SK-N-SH treated with all-trans-retinoic acid at 6 μM for 48 hours (cell line): ENCODE measurements at regions not wholly inside any gene's neighbourhood (a gene's known extent, or its start where the extent isn't known, plus 50 kb on each side); places are given as distances from the start of the nearest gene placed in this dataset.

Experiments
- ATAC-seq: fragments of 200-7000 bp; cut with Tn5 transposase; 3 replicates; pipeline ENCODE4 v1.9.1; 2020; ENCODE audit warnings: mild to moderate bottlenecking, moderate library complexity
- ARNTL ChIP-seq: fragments of 450-650 bp; formaldehyde crosslinking; IDR thresholded peaks from 2 replicates; pipeline ENCODE4 v1.5.0; 2020; ENCODE audit warnings: low read depth, mild to moderate bottlenecking, moderate library complexity, borderline replicate concordance
- BACH2 ChIP-seq: fragments of 250-450 bp; sonication (Bioruptor Pico); IDR thresholded peaks from 2 replicates; pipeline ENCODE4 v1.9.0; 2021; ENCODE audit warnings: mild to moderate bottlenecking, borderline replicate concordance
- CSDC2 ChIP-seq: fragments of 250-450 bp; sonication (Bioruptor Pico); IDR thresholded peaks from 2 replicates; pipeline ENCODE4 v1.5.0; 2020; ENCODE audit warnings: mild to moderate bottlenecking, moderate library complexity
- ESRRG ChIP-seq: fragments of 250-450 bp; sonication (Bioruptor Pico); IDR thresholded peaks from 2 replicates; pipeline ENCODE4 v1.6.1; 2021; ENCODE audit warnings: mild to moderate bottlenecking
- GLIS3 ChIP-seq: fragments of 250-450 bp; sonication (Bioruptor Pico); IDR thresholded peaks from 2 replicates; pipeline ENCODE4 v1.5.0; 2020; ENCODE audit warnings: mild to moderate bottlenecking, moderate library complexity
- ISL1 ChIP-seq: fragments of 250-450 bp; sonication (Bioruptor Pico); IDR thresholded peaks from 2 replicates; pipeline ENCODE4 v2.1.2; 2022; ENCODE audit warnings: mild to moderate bottlenecking, moderate library complexity
- OSR1 ChIP-seq: fragments of 250-450 bp; sonication (Bioruptor Pico); IDR thresholded peaks from 2 replicates; pipeline ENCODE4 v1.8.0; 2022; ENCODE audit warnings: moderate library complexity, mild to moderate bottlenecking, inconsistent platforms
- PPARA ChIP-seq: fragments of 250-450 bp; sonication (Bioruptor Pico); IDR thresholded peaks from 2 replicates; pipeline ENCODE4 v1.5.0; 2020; ENCODE audit warnings: mild to moderate bottlenecking, borderline replicate concordance
- RARB ChIP-seq: fragments of 250-450 bp; sonication (Bioruptor Pico); IDR thresholded peaks from 2 replicates; pipeline ENCODE4 v1.8.0; 2021; ENCODE audit warnings: mild to moderate bottlenecking, moderate library complexity
- SNAI2 ChIP-seq: fragments of 250-450 bp; sonication (Bioruptor Pico); IDR thresholded peaks from 2 replicates; pipeline ENCODE4 v1.5.0; 2020; ENCODE audit warnings: mild to moderate bottlenecking, moderate library complexity
- TCF4 ChIP-seq: fragments of 250-450 bp; sonication (Bioruptor Pico); IDR thresholded peaks from 2 replicates; pipeline ENCODE4 v1.8.0; 2021; ENCODE audit warnings: mild to moderate bottlenecking, moderate library complexity, borderline replicate concordance
- TOX ChIP-seq: fragments of 250-450 bp; sonication (Bioruptor Pico); IDR thresholded peaks from 2 replicates; pipeline ENCODE4 v1.8.0; 2021; ENCODE audit warnings: mild to moderate bottlenecking, moderate library complexity, borderline replicate concordance
- ZC3H10 ChIP-seq: fragments of 250-450 bp; sonication (Bioruptor Pico); IDR thresholded peaks from 2 replicates; pipeline ENCODE4 v1.5.1; 2021; ENCODE audit warnings: mild to moderate bottlenecking, moderate library complexity
- ZFP3 ChIP-seq: fragments of 250-450 bp; sonication (Bioruptor Pico); IDR thresholded peaks from 2 replicates; pipeline ENCODE4 v1.5.0; 2020; ENCODE audit warnings: mild to moderate bottlenecking, moderate library complexity
- ZFP30 ChIP-seq: fragments of 450-650 bp; formaldehyde crosslinking; IDR thresholded peaks from 2 replicates; pipeline ENCODE4 v1.5.0; 2022; ENCODE audit warnings: mild to moderate bottlenecking, moderate library complexity
- ZNF565 ChIP-seq: fragments of 450-650 bp; formaldehyde crosslinking; conservative IDR thresholded peaks from 2 replicates; pipeline ENCODE4 v1.5.0; 2020; ENCODE audit warnings: low read depth, mild to moderate bottlenecking, moderate library complexity
- ZNF70 ChIP-seq: fragments of 450-650 bp; formaldehyde crosslinking; IDR thresholded peaks from 2 replicates; pipeline ENCODE4 v1.5.0; 2020; ENCODE audit warnings: mild to moderate bottlenecking, moderate library complexity
- ZNF8 ChIP-seq: fragments of 450-650 bp; formaldehyde crosslinking; IDR thresholded peaks from 2 replicates; pipeline ENCODE4 v1.5.0; 2020; ENCODE audit warnings: mild to moderate bottlenecking, moderate library complexity
- TF ChIP-seq, protein P1 (sequence below): fragments of 250-450 bp; sonication (Bioruptor Pico); IDR thresholded peaks from 2 replicates; pipeline ENCODE4 v1.8.0; 2020; ENCODE audit warnings: mild to moderate bottlenecking, moderate library complexity, borderline replicate concordance
- TF ChIP-seq, protein P2 (sequence below): fragments of 250-450 bp; sonication (Bioruptor Pico); IDR thresholded peaks from 2 replicates; pipeline ENCODE4 v1.8.0; 2021; ENCODE audit warnings: low read depth, mild to moderate bottlenecking, moderate library complexity, borderline replicate concordance
- TF ChIP-seq, protein P3 (sequence below): fragments of 250-450 bp; sonication (Bioruptor Pico); IDR thresholded peaks from 2 replicates; pipeline ENCODE4 v1.5.1; 2021; ENCODE audit warnings: mild to moderate bottlenecking, moderate library complexity
- TF ChIP-seq, protein P4 (sequence below): fragments of 250-450 bp; sonication (Bioruptor Pico); IDR thresholded peaks from 2 replicates; pipeline ENCODE4 v1.5.1; 2020; ENCODE audit warnings: low read depth, mild to moderate bottlenecking, moderate library complexity
- TF ChIP-seq, protein P5 (sequence below): fragments of 250-450 bp; sonication (Bioruptor Pico); IDR thresholded peaks from 2 replicates; pipeline ENCODE4 v1.5.0; 2020; ENCODE audit warnings: mild to moderate bottlenecking, moderate library complexity

DNA sequence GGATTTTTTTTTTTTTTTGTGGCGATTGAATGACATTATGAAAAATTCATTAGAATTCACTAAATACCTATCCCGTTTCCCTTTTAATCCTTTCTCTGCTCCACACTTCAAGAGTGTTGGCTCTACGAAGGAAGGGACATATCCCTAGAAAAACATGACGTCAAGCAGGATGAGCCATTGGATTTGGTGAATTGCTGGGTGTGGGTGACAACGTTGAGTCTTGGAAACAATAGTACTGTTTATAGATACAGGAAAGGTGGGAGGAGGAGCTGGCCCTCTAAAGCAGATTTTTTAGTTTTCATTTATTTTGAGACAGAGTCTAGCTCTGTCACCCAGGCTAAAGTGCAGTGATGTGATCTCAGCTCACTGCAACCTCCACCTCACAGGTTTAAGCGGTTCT, 167.6 kb upstream of the FAM20A start:
- no peak for ATAC-seq
- TF ChIP-seq ZNF70 (CRISPR knock-in tag) (no peak), ESRRG (CRISPR knock-in tag) (no peak), CSDC2 (no peak), TOX (CRISPR knock-in tag) (no peak), PPARA (CRISPR knock-in tag) (no peak), TCF4 (CRISPR knock-in tag) (no peak), ZNF565 (CRISPR knock-in tag) (no peak), SNAI2 (CRISPR knock-in tag) (no peak), RARB (CRISPR knock-in tag) (no peak), ISL1 (CRISPR knock-in tag) (no peak), GLIS3 (CRISPR knock-in tag) (no peak), ARNTL (CRISPR knock-in tag) (no peak), OSR1 (no peak)
- TF ChIP-seq, protein P1, sequence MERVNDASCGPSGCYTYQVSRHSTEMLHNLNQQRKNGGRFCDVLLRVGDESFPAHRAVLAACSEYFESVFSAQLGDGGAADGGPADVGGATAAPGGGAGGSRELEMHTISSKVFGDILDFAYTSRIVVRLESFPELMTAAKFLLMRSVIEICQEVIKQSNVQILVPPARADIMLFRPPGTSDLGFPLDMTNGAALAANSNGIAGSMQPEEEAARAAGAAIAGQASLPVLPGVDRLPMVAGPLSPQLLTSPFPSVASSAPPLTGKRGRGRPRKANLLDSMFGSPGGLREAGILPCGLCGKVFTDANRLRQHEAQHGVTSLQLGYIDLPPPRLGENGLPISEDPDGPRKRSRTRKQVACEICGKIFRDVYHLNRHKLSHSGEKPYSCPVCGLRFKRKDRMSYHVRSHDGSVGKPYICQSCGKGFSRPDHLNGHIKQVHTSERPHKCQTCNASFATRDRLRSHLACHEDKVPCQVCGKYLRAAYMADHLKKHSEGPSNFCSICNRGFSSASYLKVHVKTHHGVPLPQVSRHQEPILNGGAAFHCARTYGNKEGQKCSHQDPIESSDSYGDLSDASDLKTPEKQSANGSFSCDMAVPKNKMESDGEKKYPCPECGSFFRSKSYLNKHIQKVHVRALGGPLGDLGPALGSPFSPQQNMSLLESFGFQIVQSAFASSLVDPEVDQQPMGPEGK (CRISPR knock-in tag), result no peak
- TF ChIP-seq, protein P2, sequence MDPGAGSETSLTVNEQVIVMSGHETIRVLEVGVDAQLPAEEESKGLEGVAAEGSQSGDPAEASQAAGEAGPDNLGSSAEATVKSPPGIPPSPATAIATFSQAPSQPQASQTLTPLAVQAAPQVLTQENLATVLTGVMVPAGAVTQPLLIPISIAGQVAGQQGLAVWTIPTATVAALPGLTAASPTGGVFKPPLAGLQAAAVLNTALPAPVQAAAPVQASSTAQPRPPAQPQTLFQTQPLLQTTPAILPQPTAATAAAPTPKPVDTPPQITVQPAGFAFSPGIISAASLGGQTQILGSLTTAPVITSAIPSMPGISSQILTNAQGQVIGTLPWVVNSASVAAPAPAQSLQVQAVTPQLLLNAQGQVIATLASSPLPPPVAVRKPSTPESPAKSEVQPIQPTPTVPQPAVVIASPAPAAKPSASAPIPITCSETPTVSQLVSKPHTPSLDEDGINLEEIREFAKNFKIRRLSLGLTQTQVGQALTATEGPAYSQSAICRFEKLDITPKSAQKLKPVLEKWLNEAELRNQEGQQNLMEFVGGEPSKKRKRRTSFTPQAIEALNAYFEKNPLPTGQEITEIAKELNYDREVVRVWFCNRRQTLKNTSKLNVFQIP (CRISPR knock-in tag), result no peak
- TF ChIP-seq, protein P3, sequence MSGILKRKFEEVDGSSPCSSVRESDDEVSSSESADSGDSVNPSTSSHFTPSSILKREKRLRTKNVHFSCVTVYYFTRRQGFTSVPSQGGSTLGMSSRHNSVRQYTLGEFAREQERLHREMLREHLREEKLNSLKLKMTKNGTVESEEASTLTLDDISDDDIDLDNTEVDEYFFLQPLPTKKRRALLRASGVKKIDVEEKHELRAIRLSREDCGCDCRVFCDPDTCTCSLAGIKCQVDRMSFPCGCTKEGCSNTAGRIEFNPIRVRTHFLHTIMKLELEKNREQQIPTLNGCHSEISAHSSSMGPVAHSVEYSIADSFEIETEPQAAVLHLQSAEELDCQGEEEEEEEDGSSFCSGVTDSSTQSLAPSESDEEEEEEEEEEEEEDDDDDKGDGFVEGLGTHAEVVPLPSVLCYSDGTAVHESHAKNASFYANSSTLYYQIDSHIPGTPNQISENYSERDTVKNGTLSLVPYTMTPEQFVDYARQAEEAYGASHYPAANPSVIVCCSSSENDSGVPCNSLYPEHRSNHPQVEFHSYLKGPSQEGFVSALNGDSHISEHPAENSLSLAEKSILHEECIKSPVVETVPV (CRISPR knock-in tag), result no peak
- TF ChIP-seq, protein P4, sequence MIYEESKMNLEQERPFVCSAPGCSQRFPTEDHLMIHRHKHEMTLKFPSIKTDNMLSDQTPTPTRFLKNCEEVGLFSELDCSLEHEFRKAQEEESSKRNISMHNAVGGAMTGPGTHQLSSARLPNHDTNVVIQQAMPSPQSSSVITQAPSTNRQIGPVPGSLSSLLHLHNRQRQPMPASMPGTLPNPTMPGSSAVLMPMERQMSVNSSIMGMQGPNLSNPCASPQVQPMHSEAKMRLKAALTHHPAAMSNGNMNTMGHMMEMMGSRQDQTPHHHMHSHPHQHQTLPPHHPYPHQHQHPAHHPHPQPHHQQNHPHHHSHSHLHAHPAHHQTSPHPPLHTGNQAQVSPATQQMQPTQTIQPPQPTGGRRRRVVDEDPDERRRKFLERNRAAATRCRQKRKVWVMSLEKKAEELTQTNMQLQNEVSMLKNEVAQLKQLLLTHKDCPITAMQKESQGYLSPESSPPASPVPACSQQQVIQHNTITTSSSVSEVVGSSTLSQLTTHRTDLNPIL, result no peak
- TF ChIP-seq, protein P5, sequence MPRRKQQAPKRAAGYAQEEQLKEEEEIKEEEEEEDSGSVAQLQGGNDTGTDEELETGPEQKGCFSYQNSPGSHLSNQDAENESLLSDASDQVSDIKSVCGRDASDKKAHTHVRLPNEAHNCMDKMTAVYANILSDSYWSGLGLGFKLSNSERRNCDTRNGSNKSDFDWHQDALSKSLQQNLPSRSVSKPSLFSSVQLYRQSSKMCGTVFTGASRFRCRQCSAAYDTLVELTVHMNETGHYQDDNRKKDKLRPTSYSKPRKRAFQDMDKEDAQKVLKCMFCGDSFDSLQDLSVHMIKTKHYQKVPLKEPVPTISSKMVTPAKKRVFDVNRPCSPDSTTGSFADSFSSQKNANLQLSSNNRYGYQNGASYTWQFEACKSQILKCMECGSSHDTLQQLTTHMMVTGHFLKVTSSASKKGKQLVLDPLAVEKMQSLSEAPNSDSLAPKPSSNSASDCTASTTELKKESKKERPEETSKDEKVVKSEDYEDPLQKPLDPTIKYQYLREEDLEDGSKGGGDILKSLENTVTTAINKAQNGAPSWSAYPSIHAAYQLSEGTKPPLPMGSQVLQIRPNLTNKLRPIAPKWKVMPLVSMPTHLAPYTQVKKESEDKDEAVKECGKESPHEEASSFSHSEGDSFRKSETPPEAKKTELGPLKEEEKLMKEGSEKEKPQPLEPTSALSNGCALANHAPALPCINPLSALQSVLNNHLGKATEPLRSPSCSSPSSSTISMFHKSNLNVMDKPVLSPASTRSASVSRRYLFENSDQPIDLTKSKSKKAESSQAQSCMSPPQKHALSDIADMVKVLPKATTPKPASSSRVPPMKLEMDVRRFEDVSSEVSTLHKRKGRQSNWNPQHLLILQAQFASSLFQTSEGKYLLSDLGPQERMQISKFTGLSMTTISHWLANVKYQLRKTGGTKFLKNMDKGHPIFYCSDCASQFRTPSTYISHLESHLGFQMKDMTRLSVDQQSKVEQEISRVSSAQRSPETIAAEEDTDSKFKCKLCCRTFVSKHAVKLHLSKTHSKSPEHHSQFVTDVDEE (CRISPR knock-in tag), result no peak

DNA sequence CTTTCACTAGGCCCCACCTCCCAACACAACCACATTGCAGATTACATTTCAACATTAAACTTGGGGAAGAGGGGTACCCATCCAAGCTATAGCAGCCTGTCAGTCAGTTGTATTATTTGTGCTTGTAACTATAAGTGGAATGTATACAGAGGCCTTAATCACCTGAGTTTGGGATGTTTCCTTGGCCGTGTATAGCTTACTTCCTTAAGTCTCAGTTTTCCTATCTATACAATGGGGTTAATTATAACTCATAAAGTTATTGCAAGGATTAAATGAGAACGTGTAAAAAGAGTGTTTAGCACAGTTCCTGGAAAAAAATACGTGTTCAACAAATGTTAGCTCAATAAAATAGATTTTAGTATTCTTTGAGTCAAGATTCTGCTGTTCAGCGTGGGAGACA, 165.5 kb upstream of the FAM20A start:
- ATAC-seq, result no peak
- no peak for TF ChIP-seq ZNF70 (CRISPR knock-in tag)
- TF ChIP-seq SNAI2 (CRISPR knock-in tag), result no peak
- TF ChIP-seq, protein P5 (CRISPR knock-in tag), result no peak
- TF ChIP-seq RARB (CRISPR knock-in tag), result no peak
- no peak for TF ChIP-seq ISL1 (CRISPR knock-in tag)
- no peak for TF ChIP-seq ARNTL (CRISPR knock-in tag)
- no peak for TF ChIP-seq PPARA (CRISPR knock-in tag)
- no peak for TF ChIP-seq ZFP3 (CRISPR knock-in tag)
- no peak for TF ChIP-seq TOX (CRISPR knock-in tag)
- no peak for TF ChIP-seq CSDC2
- no peak for TF ChIP-seq BACH2 (CRISPR knock-in tag)
- no peak for TF ChIP-seq ZNF8 (CRISPR knock-in tag)
- TF ChIP-seq TCF4 (CRISPR knock-in tag), result no peak
- no peak for TF ChIP-seq ZNF565 (CRISPR knock-in tag)
- TF ChIP-seq ESRRG (CRISPR knock-in tag), result no peak
- TF ChIP-seq, protein P3 (CRISPR knock-in tag), result no peak
- TF ChIP-seq, protein P2 (CRISPR knock-in tag), result no peak
- no peak for TF ChIP-seq ZFP30 (CRISPR knock-in tag)
- no peak for TF ChIP-seq ZC3H10 (CRISPR knock-in tag)
- TF ChIP-seq, all 23 proteins: peak for 0
